ENCODE measurements at regions not wholly inside any gene's neighbourhood (a gene's known extent, or its start where the extent isn't known, plus 50 kb on each side); places are given as distances from the start of the nearest gene placed in this dataset.

DNA sequence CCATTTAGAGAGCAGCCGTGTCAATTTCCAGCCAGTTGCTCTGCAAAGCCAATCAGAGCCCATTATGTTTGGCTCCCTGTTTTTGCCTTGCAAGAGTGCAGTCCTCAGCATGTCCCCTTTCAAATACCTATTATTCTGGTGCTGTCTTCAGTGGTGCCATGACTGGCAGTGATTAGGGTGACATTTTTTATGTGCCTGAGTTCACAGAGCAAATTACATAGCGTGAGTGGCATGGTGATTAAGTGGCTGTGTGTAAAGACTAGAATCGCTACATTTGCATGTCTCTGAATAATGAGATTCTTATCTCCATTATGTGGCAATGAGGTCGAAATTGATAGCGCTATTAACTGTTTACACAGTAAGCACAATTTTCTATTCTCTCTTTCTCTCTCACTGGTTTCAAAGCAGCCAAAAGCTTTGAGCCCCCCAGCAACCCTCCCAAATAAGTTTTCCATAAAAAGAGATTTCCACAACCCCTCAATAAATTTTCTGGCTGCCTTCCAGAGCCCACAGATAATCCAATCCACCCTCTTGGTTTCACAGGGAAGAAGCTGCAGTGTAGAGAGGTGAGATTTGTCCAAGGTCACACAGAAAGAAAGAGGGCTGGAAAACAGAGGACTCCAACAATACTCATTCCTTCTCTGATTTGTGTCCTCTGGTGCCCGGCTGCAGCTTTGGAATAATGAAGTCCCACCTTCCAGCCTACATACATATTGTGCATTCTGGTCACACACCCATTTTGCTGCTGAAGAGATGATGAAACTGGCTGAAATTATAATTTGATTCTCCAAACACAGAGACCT lies 58.8 kb upstream of the NUDT4 start:
- peak; percentile 36 for DNase-seq (ENCODE audit: extremely low read depth, low read depth)

DNA sequence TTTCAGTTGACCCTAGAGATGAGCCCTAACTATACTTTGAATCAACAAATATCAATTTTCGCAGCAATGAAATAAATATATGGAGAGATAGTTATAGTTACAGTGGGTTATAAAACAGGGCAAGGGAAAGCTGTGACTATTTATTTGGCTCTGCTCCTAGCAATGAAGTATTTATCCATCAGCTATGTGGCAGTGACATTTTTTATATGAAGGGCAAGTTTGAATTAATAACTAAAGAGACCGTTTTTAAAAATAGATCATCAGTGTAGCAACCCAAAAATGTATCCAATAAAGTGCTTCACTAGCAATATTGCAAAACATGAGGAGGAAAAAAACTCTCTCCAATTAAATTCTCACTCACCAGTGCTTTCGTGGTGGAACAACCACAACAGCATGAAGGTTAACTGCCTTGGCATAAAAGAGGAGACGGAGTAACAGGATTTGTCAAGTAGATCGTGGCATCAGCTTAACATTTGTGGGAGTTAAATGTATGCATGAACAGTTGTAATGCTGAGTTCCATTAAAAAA lies 58.1 kb upstream of the NUDT4 start:
- DNase-seq (ENCODE audit: extremely low read depth, low read depth) = no peak

GRCh38 chr12:93322784-93323183 lies 54.9 kb upstream of the NUDT4 start:
- DNase-seq (ENCODE audit: extremely low read depth, low read depth) = no peak

DNA sequence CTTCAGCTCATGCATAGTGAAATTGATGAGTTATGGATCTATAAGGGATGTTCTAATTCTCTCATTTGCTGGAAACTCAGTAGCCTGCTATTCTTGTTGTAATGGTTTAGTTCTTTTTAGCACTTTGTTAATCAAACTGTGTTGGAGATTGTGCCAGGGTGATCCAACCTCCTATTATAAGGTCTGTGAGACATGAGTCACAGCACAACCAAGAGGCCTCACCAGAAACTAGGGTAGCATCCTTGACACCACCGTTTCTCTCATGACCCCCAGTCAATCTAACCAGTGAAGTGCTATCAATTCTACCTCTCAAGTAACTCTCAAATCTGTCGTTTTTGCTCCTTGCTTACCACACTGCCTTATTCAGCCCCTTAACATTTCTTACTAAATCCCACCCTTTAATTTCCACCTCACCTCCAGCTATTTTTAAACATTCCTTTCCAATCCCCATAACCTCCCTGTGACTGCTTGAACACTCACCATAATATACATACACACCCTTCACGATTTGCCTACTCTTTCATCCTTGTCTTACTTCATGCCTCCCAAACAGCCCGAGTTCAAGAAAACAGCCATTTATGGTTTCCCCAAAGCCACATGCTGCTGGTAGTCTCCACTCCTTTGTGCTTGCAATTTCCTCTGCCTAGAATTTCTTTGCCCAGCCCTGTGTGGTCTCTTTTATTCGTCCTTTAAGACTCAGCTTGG lies 53.9 kb upstream of the NUDT4 start:
- no peak for DNase-seq (ENCODE audit: extremely low read depth, low read depth)

GRCh38 chr12:93325855-93326254 lies 51.9 kb upstream of the NUDT4 start:
- DNase-seq (ENCODE audit: extremely low read depth, low read depth) = no peak

Small RNAs in the stretch of these regions (small RNA-seq; reads per million reads assigned to genes)
- gene RF00019 (0 reads per million in 2 experiments), gene RF00284 (0 to 0.06 reads per million in 2 experiments), gene RPL41P5 (0 to 0.02 reads per million in 2 experiments)
